ENCODE measurements at regions not wholly inside any gene's neighbourhood (a gene's known extent, or its start where the extent isn't known, plus 50 kb on each side); places are given as distances from the start of the nearest gene placed in this dataset.

DNA sequence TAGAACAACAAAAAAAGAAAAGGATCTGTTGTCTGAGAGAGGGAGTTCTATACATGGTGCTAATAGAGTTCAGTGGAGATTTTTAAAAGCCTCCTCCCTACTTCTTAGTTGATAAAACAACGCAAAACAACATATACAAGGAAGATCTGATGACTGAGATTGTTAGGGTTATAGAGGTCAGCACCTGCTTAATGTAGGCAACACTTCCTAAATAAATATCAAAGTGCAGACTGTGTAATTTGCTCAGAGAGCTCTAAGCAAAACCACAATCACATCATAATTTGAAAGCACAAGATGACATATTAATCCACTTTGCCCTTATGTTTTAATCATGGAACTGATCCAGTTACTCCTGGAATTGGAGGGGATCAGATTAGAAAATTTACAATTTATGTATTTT lies 474.5 kb downstream of the PRR16 start:
- TF ChIP-seq TGIF2 (CRISPR knock-in tag; IDR thresholded peaks at IDR 0.05), result no peak
- TF ChIP-seq NCOA1 (IDR thresholded peaks at IDR 0.05; ENCODE audit: low read depth), result no peak
- no peak for TF ChIP-seq HNRNPH1 (optimal IDR thresholded peaks at IDR 0.05; ENCODE audit: low read depth, low read length)
- TF ChIP-seq PHB (CRISPR knock-in tag; IDR thresholded peaks at IDR 0.05), result no peak
- TF ChIP-seq MED1 (CRISPR knock-in tag; IDR thresholded peaks at IDR 0.05; ENCODE audit: borderline replicate concordance), result no peak
- TF ChIP-seq, protein P1, sequence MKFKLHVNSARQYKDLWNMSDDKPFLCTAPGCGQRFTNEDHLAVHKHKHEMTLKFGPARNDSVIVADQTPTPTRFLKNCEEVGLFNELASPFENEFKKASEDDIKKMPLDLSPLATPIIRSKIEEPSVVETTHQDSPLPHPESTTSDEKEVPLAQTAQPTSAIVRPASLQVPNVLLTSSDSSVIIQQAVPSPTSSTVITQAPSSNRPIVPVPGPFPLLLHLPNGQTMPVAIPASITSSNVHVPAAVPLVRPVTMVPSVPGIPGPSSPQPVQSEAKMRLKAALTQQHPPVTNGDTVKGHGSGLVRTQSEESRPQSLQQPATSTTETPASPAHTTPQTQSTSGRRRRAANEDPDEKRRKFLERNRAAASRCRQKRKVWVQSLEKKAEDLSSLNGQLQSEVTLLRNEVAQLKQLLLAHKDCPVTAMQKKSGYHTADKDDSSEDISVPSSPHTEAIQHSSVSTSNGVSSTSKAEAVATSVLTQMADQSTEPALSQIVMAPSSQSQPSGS (CRISPR knock-in tag; IDR thresholded peaks at IDR 0.05), result no peak
- no peaks in the 10 kb centered on the region for H3K27me3 ChIP-seq (ENCODE audit: control insufficient read depth in 2 of 2, insufficient read depth in 2 of 2, low read length in 2 of 2)
- no peak overlapping the region for H3K4me3 ChIP-seq
- no peak overlapping the region for H2AFZ ChIP-seq (ENCODE audit: low read depth, low read length)
- no TSS peak for BruUV-seq (replicated peaks)
- DNase-seq (ENCODE audit: extremely low read depth in 1 of 4, low spot score in 3 of 4), result no peak
- no peaks in the 10 kb centered on the region for H3K79me2 ChIP-seq (ENCODE audit: control insufficient read depth, insufficient read depth, low read length)
- no peak overlapping the region for H3K4me2 ChIP-seq (ENCODE audit: insufficient read depth, low read length)
- intact Hi-C loops (cut with micrococcal nuclease), result no loop called here
- no peak overlapping the region for H3K27ac ChIP-seq (ENCODE audit: extremely low read depth, low read depth, low read length)
- H4K20me1 ChIP-seq (replicated peaks; ENCODE audit: control insufficient read depth, insufficient read depth, low read length), result no peaks in the 10 kb centered on the region
- no peaks in the 10 kb centered on the region for H3K9me1 ChIP-seq (ENCODE audit: control insufficient read depth, insufficient read depth, low read length)
- ChIA-PET CTCF (ENCODE audit: low intra/inter-chr PET ratio) (no interaction called here), POLR2A (no interaction called here)
- FAIRE-seq, result no peak
- in situ Hi-C loops (cut with MboI), result no loop called here
- no peaks in the 10 kb centered on the region for H3K36me3 ChIP-seq (ENCODE audit: control insufficient read depth, insufficient read depth, low read length)
- 10% methylated on average over 1 of the region's 1 CpG for WGBS (ENCODE audit: insufficient coverage, low coverage, missing lambda C conversion rate)
- ATAC-seq, result no peak
- H3K9ac ChIP-seq (ENCODE audit: insufficient read depth in 1 of 2, low read depth in 2 of 2, low read length in 2 of 2), result no peak overlapping the region
- no peaks in the 10 kb centered on the region for H3K4me1 ChIP-seq (replicated peaks in 1 of 2; ENCODE audit: control insufficient read depth in 2 of 2, insufficient read depth in 2 of 2, low read length in 2 of 2)
- H3K9me3 ChIP-seq (replicated peaks; ENCODE audit: control insufficient read depth, insufficient read depth, low read depth, low read length), result no peaks in the 10 kb centered on the region; the same call in 1 of the 2 replicates

Measured in K562 (cell line).